Left ventricle myocardium inferior (tissue), 1 donor: ENCODE measurements at regions not wholly inside any gene's neighbourhood (a gene's known extent, or its start where the extent isn't known, plus 50 kb on each side); places are given as distances from the start of the nearest gene placed in this dataset.

Experiments used
- DNase-seq: peaks from one replicate; pipeline ENCODE4 v3.0.0-alpha.2; 2020
- H3K27ac ChIP-seq: fragments of 200-600 bp; replicated peaks from 2 replicates; pipeline ENCODE4 v1.8.0; 2021
- H3K27me3 ChIP-seq: fragments of 200-600 bp; 2 replicates; pipeline ENCODE4 v1.8.0; 2021; ENCODE audit warnings: low read depth
- H3K36me3 ChIP-seq: fragments of 200-600 bp; 2 replicates; pipeline ENCODE4 v1.8.0; 2021
- H3K4me1 ChIP-seq: fragments of 200-600 bp; 2 replicates; pipeline ENCODE4 v1.8.0; 2021
- H3K4me3 ChIP-seq: fragments of 200-600 bp; 2 replicates; pipeline ENCODE4 v1.8.0; 2021; ENCODE audit warnings: mild to moderate bottlenecking, moderate library complexity
- H3K9me3 ChIP-seq: fragments of 200-600 bp; replicated peaks from 2 replicates; pipeline ENCODE4 v1.8.0; 2021
- CTCF ChIP-seq: fragments of 200-600 bp; IDR thresholded peaks from 2 replicates; pipeline ENCODE4 v1.8.0; 2021; ENCODE audit warnings: antibody characterized with exemption, mild to moderate bottlenecking, borderline replicate concordance
- intact Hi-C: fragments of 100-400 bp; cut with micrococcal nuclease; formaldehyde crosslinking; loops from one replicate; pipeline ENCODE4 v1.11.0; 2022
- donor health status: DM: no; HTN: yes; CAD: no; lungs with severe emphysema.

DNA sequence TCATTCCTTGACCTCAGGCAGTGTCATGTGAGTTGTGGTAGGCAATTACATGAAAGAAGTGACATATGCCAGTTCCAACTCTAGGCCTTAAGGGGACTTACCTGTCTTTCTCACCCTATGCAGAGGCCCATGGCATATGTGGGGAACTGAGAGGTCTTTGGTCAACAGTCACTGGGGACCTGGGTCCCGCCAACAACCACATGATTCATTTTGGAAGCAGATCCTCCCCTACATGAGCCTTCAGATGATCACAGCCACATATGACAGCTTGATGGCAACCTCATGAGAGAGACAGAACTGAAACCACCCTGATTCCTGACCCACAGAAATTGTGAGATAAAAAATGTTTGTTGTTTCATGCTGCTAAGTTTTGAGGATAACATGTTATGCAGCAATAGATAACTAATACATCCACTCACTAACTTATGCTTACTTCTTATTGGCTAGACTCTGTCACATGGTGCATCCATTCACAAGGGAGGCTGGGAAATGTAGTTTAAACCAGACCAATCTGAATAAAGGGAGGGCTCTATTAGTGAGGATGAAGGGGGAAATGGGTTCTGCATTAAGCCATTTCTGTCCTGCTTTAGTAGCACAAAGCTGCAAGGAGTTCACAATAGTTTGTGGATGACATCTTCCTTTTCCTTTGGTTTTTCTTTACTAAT, 298.2 kb downstream of the HAPSTR1 start:
- no peak for TF ChIP-seq CTCF

DNA sequence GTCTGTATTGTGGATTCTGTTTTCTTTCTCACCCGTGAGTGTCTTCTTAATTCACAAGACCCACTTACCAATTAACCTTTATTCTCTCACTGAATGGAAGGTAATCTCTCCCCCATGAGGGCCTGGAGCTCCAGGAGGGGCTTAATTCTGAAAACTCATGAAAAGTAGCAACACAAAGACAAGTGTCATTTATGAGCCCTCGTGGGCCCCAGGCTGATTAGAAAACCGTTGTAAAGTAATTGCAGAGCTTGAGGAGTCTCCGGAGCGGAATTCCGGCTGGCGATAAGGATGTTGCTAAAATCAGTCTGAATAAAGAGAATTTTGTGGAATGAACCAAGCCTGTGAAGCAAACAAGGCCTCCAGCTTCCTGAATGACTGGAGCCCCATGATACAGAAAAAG, 301.5 kb downstream of the HAPSTR1 start:
- Histone ChIP-seq H3K4me1 (peaks cover 11% of the 10 kb centered on the region), H3K9me3 (peaks cover 14% of the 10 kb centered on the region), H3K27me3 (no peaks in the 10 kb centered on the region), H3K4me3 (no peak overlapping the region), H3K27ac (no peak overlapping the region), H3K36me3 (no peaks in the 10 kb centered on the region)
- no peak for DNase-seq
- intact Hi-C loops = no loop called here
- no peak for TF ChIP-seq CTCF

More for the DNA sequence above, 298.2 kb downstream of the HAPSTR1 start:
- no peak for DNase-seq
- H3K4me3 ChIP-seq = no peak overlapping the region
- no peaks in the 10 kb centered on the region for H3K27me3 ChIP-seq
- no peak overlapping the region for H3K27ac ChIP-seq
- no peaks in the 10 kb centered on the region for H3K4me1 ChIP-seq
- intact Hi-C loops = no loop called here
- H3K9me3 ChIP-seq = peaks cover 18% of the 10 kb centered on the region
- no peaks in the 10 kb centered on the region for H3K36me3 ChIP-seq

- H3K9me3 ChIP-seq = peaks cover 8% of the 10 kb centered on the region
- no peaks in the 10 kb centered on the region for H3K27me3 ChIP-seq
- no peak for TF ChIP-seq CTCF
- DNase-seq = no peak
- no peak overlapping the region for H3K4me3 ChIP-seq
- intact Hi-C loops = no loop called here
- H3K4me1 ChIP-seq = peaks cover 11% of the 10 kb centered on the region
- no peak overlapping the region for H3K27ac ChIP-seq
- no peaks in the 10 kb centered on the region for H3K36me3 ChIP-seq
Observed at GRCh38 chr16:9393591-9393990, 302.1 kb downstream of the HAPSTR1 start.

DNA sequence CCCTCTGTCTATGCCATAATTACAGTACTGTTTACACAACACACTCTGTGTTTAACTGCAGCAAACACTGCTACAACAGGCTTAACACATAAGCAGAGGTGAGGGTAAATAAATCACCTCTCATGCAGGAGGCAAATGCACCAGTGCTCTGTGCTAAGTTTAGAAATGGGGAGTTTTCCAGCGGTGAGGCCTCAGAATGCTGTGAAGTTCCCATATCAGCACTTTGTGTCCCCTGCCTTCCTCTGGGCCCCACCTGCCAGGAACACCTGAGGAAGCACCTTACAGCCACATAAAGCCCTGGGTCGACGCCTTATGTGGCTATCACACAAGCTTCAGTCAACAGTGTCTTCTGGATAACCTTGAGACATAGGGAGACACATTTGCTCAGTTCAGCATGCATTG, 304.5 kb downstream of the HAPSTR1 start:
- H3K27me3 ChIP-seq = no peaks in the 10 kb centered on the region
- no peak overlapping the region for H3K4me3 ChIP-seq
- no peak for DNase-seq
- intact Hi-C loops = no loop called here
- peaks cover 11% of the 10 kb centered on the region for H3K4me1 ChIP-seq
- no peaks in the 10 kb centered on the region for H3K36me3 ChIP-seq
- TF ChIP-seq CTCF = no peak
- H3K27ac ChIP-seq = no peak overlapping the region
- H3K9me3 ChIP-seq = peaks cover 4% of the 10 kb centered on the region

- TF ChIP-seq CTCF = no peak
- DNase-seq = no peak
- no peak overlapping the region for H3K4me3 ChIP-seq
- peaks cover 4% of the 10 kb centered on the region for H3K9me3 ChIP-seq
- H3K36me3 ChIP-seq = no peaks in the 10 kb centered on the region
- H3K27me3 ChIP-seq = no peaks in the 10 kb centered on the region
- no peak overlapping the region for H3K27ac ChIP-seq
- peaks cover 11% of the 10 kb centered on the region for H3K4me1 ChIP-seq
- intact Hi-C loops = no loop called here
Observed at GRCh38 chr16:9399573-9399972, 308.1 kb downstream of the HAPSTR1 start.

- Histone ChIP-seq H3K9me3 (peaks cover 4% of the 10 kb centered on the region), H3K27ac (no peak overlapping the region), H3K4me3 (no peak overlapping the region), H3K27me3 (no peaks in the 10 kb centered on the region), H3K4me1 (peaks cover 1% of the 10 kb centered on the region), H3K36me3 (no peaks in the 10 kb centered on the region)
- intact Hi-C loops = no loop called here
- DNase-seq = no peak
- TF ChIP-seq CTCF = no peak
Observed at GRCh38 chr16:9401173-9401572, 309.7 kb downstream of the HAPSTR1 start.
